ENCODE measurements at regions not wholly inside any gene's neighbourhood (a gene's known extent, or its start where the extent isn't known, plus 50 kb on each side); places are given as distances from the start of the nearest gene placed in this dataset.

- ATAC-seq, result no peak
- TF ChIP-seq TOX (CRISPR knock-in tag; IDR thresholded peaks at IDR 0.05; ENCODE audit: borderline replicate concordance) (no peak), ZC3H10 (CRISPR knock-in tag; IDR thresholded peaks at IDR 0.05) (no peak)
These were observed 132.3 kb upstream of the JARID2 start for GRCh38 chr6:15113587-15113986.

- no peak for ATAC-seq
- TF ChIP-seq CSDC2 (CRISPR knock-in tag; IDR thresholded peaks at IDR 0.05) (no peak), SNAI2 (CRISPR knock-in tag; IDR thresholded peaks at IDR 0.05) (no peak), ZFP30 (CRISPR knock-in tag; IDR thresholded peaks at IDR 0.05) (no peak), ZC3H10 (CRISPR knock-in tag; IDR thresholded peaks at IDR 0.05) (no peak), RARB (CRISPR knock-in tag; IDR thresholded peaks at IDR 0.05) (no peak), PATZ1 (CRISPR knock-in tag; IDR thresholded peaks at IDR 0.05; ENCODE audit: borderline replicate concordance) (no peak), ISL1 (CRISPR knock-in tag; IDR thresholded peaks at IDR 0.05) (no peak), ESRRG (CRISPR knock-in tag; IDR thresholded peaks at IDR 0.05) (no peak), CSRNP3 (CRISPR knock-in tag; IDR thresholded peaks at IDR 0.05) (no peak), PPARA (CRISPR knock-in tag; IDR thresholded peaks at IDR 0.05; ENCODE audit: borderline replicate concordance) (no peak), GLIS3 (CRISPR knock-in tag; IDR thresholded peaks at IDR 0.05) (no peak)
These were observed 131.8 kb upstream of the JARID2 start for GRCh38 chr6:15114061-15114460.

- TF ChIP-seq SNAI2 (CRISPR knock-in tag; IDR thresholded peaks at IDR 0.05), result no peak
- no peak for TF ChIP-seq ZNF70 (CRISPR knock-in tag; IDR thresholded peaks at IDR 0.05)
- no peak for TF ChIP-seq CREB5 (CRISPR knock-in tag; IDR thresholded peaks at IDR 0.05; ENCODE audit: low read depth)
- TF ChIP-seq ZFP3 (CRISPR knock-in tag; IDR thresholded peaks at IDR 0.05), result no peak
- no peak for TF ChIP-seq CSRNP3 (CRISPR knock-in tag; IDR thresholded peaks at IDR 0.05)
- TF ChIP-seq TOX (CRISPR knock-in tag; IDR thresholded peaks at IDR 0.05; ENCODE audit: borderline replicate concordance), result no peak
- no peak for TF ChIP-seq TSHZ2 (CRISPR knock-in tag; IDR thresholded peaks at IDR 0.05)
- TF ChIP-seq ARNTL (CRISPR knock-in tag; IDR thresholded peaks at IDR 0.05; ENCODE audit: borderline replicate concordance, low read depth), result no peak
- no peak for TF ChIP-seq GLIS3 (CRISPR knock-in tag; IDR thresholded peaks at IDR 0.05)
- no peak for TF ChIP-seq ZFP30 (CRISPR knock-in tag; IDR thresholded peaks at IDR 0.05)
- TF ChIP-seq ZC3H10 (CRISPR knock-in tag; IDR thresholded peaks at IDR 0.05), result no peak
- TF ChIP-seq TCF4 (CRISPR knock-in tag; IDR thresholded peaks at IDR 0.05; ENCODE audit: borderline replicate concordance), result no peak
- no peak for TF ChIP-seq RARB (CRISPR knock-in tag; IDR thresholded peaks at IDR 0.05)
- TF ChIP-seq BACH2 (CRISPR knock-in tag; IDR thresholded peaks at IDR 0.05; ENCODE audit: borderline replicate concordance), result no peak
- no peak for TF ChIP-seq OSR1 (CRISPR knock-in tag; IDR thresholded peaks at IDR 0.05)
- no peak for TF ChIP-seq POU6F1 (CRISPR knock-in tag; IDR thresholded peaks at IDR 0.05; ENCODE audit: borderline replicate concordance, low read depth)
- no peak for TF ChIP-seq PPARA (CRISPR knock-in tag; IDR thresholded peaks at IDR 0.05; ENCODE audit: borderline replicate concordance)
- ATAC-seq, result no peak
These were observed 129.0 kb upstream of the JARID2 start for GRCh38 chr6:15116889-15117288.
